ENCODE measurements at regions not wholly inside any gene's neighbourhood (a gene's known extent, or its start where the extent isn't known, plus 50 kb on each side); places are given as distances from the start of the nearest gene placed in this dataset.
"Not testable (repeated sequence)": the region's sequence is repeated elsewhere in the genome, so short reads cannot be mapped to it uniquely, and the experiment has no call there.

GRCh38 chr11:19430754-19431398 is 190.1 kb upstream of the E2F8 start:
- DNase-seq (ENCODE audit: low read depth), result no peak

GRCh38 chr11:19430346-19430745 is 189.6 kb upstream of the E2F8 start:
- DNase-seq (ENCODE audit: low read depth), result no peak

GRCh38 chr11:19429108-19429760 is 188.5 kb upstream of the E2F8 start:
- DNase-seq (ENCODE audit: low read depth), result no peak

- no peak for DNase-seq (ENCODE audit: low read depth)
Measured at GRCh38 chr11:19428206-19429002, 187.7 kb upstream of the E2F8 start.

GRCh38 chr11:19426756-19427403 is 186.1 kb upstream of the E2F8 start:
- no peak for DNase-seq (ENCODE audit: low read depth)

DNA sequence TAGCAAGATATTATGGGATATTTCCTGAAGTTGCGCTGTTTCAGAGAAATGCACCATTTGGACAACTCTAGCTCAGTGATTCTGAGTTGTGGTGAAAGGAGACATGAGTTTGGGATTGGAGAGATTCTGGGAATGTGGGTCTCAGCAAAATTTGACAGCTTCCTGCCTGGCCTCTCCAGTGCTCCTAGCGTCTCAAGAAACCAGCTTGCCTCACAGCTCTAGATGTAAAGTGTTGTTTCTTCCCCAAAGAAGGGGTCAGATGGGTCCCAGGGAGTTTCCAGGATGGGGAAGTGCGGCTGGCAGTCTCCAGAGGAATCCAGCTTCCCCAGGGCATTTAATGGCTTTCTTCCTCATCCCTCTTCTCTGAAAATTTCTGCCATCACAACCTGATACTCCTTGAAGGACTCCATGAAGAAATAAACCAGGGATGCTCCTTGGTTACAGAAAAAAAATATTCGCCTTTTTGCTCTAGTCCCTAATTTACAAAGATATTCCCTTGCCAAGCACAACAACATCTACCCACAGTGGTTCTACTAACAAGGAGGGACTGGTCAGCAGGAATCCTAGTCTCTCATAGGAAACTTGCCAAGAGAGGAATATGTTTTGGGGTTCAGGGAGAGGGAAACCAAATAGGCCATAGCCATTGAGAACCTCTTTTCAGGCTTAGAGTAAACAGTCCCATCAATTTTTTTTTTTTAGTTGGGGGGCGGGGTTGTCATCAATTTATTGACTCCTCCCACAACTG is 185.4 kb upstream of the E2F8 start:
- no peak for DNase-seq (ENCODE audit: low read depth)

GRCh38 chr11:19422276-19422675 is 181.5 kb upstream of the E2F8 start:
- no peak for DNase-seq (ENCODE audit: low read depth)

DNA sequence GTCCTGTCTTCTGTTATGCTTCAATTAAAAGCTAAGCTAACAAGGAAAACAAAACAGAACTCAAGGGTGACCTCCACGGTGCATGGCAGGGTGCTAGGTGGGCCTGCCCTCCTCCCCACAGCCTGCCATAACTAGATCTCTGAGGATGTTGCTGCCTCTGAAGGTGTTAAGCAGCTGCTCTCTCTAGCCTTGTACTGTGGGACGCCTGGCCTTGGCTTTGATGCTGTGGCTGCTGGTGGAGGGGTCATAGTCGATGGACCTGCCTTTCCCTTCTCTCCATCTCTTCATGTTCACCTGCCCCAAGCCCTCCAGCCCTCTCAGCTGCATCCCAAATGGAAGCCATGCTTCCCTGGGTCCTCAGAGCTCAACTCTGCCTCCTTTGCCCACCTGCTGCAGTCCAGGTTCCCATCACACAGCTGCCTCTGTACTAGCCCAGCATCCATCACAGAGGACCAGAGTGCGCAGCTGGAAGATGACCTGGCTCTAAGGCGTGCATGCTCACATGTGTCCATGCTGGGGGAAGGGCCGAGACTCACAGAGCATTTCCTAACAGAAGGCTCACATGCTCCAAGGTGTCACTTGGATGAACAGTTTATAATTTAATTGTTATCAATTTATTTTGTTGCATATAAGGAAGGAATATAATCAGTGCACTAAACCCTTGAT is 180.3 kb upstream of the E2F8 start:
- no peak for DNase-seq (ENCODE audit: low read depth)

GRCh38 chr11:19419808-19420207 is 179.1 kb upstream of the E2F8 start:
- DNase-seq (ENCODE audit: low read depth), result no peak

- DNase-seq (ENCODE audit: low read depth), result no peak
Measured at GRCh38 chr11:19419021-19419750, 178.4 kb upstream of the E2F8 start.

DNA sequence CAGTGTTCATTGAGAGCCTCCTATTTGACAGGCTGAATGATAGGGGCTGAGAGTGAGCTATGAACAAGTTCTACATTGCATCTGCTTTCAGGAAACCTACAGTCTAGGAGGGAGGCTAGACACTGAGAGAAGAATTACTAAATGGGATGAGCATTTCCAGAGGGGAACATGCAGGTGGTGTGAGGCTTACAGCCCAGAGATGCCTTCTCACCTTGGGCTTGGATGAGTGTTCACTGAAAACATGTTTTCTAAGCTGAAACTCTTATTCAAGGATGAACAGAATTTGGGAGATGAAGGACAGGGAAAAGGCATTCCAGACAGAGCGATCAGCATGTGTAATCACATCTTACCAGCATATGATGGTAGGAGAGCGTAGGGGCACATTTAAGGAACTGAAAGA is 177.5 kb upstream of the E2F8 start:
- no peak for DNase-seq (ENCODE audit: low read depth)

DNA sequence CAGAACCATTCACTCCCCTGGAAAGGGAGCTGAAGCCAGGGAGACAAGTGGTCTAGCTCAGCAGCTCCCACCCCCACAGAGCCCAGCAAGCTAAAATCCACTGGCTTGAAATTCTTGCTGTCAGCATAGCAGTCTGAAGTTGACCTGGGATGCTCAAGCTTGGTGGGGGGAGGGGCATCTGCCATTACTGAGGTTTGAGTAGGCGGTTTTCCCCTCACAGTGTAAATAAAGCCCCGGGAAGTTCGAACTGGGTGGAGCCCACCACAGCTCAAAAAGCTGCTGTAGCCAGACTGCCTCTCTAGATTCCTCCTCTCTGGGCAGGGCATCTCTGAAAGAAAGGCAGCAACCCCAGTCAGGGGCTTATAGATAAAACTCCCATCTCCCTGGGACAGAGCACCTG is 171.3 kb upstream of the E2F8 start:
- DNase-seq (ENCODE audit: low read depth), result not testable (repeated sequence)

GRCh38 chr11:19410032-19410431 is 169.3 kb upstream of the E2F8 start:
- no peak for DNase-seq (ENCODE audit: low read depth)

DNA sequence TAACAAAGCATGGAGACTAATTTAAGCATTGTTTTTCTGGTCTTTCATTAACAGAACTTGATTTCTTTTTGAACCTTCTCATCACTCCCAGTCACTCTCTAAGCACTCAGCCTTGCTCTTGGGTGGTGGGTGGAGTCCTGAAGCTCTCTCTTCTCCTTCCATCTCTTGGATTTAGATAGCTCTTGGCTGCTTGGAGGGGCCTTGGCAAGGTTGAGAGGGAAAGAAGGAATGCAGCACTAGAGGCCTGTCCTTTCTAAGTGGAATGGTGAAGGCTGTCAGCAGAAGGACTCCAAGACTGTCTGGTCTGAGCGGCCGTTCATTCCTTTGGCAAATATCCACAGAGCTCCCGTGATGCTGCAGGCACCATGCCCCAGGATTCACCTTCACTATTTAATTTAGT is 168.6 kb upstream of the E2F8 start:
- no peak for DNase-seq (ENCODE audit: low read depth)

- DNase-seq (ENCODE audit: low read depth), result no peak
Measured at GRCh38 chr11:19407677-19408270, 167.0 kb upstream of the E2F8 start.

GRCh38 chr11:19405966-19406365 is 165.2 kb upstream of the E2F8 start:
- no peak for DNase-seq (ENCODE audit: low read depth)

- no peak for DNase-seq (ENCODE audit: low read depth)
Measured at GRCh38 chr11:19404787-19405186, 164.0 kb upstream of the E2F8 start.

DNA sequence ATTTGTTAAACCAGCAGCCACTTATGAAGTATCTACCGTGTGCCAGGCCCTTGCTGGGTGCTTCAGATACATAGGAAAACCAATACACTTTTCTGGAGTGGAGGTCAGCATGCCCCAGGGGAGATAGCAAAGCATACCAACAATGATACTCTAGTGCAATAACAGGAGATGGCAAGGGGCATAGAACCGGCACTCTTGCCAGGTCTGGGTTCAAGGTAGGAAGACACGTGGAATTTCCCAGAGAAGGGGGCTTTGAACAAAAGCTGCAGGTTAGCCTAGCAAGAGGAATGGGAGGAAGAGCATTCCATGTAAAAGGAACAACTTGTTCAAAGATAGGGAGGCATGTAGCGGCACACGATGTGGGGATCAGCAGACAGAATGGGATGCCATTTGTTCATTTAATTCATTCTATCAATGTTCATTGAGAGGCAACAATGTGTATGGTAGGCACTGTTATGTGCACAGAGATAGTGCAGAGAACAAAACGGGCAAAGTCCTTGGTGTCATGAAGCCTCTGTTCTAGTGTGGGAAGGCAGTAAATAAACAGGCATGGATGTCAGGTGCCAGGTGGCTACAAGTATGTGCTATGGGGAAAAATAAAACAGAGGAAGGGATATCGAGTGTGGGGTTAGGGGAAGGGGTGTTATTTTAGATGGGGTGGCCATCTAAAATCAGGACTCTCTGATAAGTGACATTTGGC is 162.6 kb upstream of the E2F8 start:
- DNase-seq (ENCODE audit: low read depth), result no peak

DNA sequence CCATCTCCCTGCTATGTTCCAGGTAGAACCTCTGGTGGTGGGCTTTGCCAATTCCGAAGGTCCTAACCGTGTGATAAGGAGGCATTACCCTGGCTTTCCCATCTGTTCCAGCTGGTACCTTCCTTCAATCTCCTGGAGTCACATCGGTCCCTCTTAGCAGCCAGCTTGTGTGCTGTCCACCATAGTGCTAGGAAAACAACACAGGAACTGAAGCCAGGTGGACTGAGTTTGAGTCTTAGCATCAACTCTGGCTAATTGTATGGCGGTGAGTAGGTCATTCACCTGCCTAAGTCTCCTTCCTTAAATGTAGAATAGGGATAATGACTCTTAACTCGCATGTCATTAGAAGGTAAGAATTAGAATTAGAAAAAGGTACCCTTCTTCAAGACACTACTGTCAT is 159.6 kb upstream of the E2F8 start:
- no peak for DNase-seq (ENCODE audit: low read depth)

Data from non-pigmented ciliary epithelial cell (primary cell).